ENCODE measurements at regions not wholly inside any gene's neighbourhood (a gene's known extent, or its start where the extent isn't known, plus 50 kb on each side); places are given as distances from the start of the nearest gene placed in this dataset.
A peak's percentile ranks its signal among the peaks of the same experiment; 100 is the strongest.

GRCh38 chr9:82553654-82554366, 509.1 kb downstream of the RASEF start:
- Histone ChIP-seq H3K4me3 (ENCODE audit: low read depth, low read length) (no peak overlapping the region), H3K36me3 (ENCODE audit: control insufficient read depth, insufficient read depth, low read length) (no peaks in the 10 kb centered on the region), H3K27me3 (ENCODE audit: control insufficient read depth, insufficient read depth, low read length) (no peaks in the 10 kb centered on the region)
- TF ChIP-seq CTCF (IDR thresholded peaks at IDR 0.05; ENCODE audit: insufficient read depth, low read length, severe bottlenecking) = no peak
- peak; percentile 40 for FAIRE-seq
- peak; percentile 80 for DNase-seq (ENCODE audit: low read depth)

DNA sequence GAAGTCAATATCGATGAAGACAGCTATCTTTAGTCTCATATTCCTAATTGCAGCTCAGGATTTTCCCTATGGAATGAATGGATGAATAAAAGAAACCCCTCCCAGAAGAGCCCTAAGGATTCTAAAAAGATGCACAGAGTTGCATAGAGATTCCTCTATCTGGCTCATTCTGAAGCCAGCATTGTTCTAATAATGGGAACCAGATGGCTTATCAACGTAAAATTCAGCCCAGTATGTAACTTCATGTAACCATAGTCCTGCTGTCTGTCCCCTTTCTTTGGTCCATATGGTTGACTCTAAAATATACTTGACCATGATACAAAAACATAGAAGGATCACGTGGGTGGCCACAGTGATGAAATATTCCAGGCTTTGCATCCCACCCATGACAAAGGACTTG, 508.6 kb downstream of the RASEF start:
- FAIRE-seq (no peak), DNase-seq (ENCODE audit: low read depth) (no peak)
- no peak for TF ChIP-seq CTCF (IDR thresholded peaks at IDR 0.05; ENCODE audit: insufficient read depth, low read length, severe bottlenecking)
- H3K36me3 ChIP-seq (ENCODE audit: control insufficient read depth, insufficient read depth, low read length) = no peaks in the 10 kb centered on the region
- no peaks in the 10 kb centered on the region for H3K27me3 ChIP-seq (ENCODE audit: control insufficient read depth, insufficient read depth, low read length)
- no peak overlapping the region for H3K4me3 ChIP-seq (ENCODE audit: low read depth, low read length)

DNA sequence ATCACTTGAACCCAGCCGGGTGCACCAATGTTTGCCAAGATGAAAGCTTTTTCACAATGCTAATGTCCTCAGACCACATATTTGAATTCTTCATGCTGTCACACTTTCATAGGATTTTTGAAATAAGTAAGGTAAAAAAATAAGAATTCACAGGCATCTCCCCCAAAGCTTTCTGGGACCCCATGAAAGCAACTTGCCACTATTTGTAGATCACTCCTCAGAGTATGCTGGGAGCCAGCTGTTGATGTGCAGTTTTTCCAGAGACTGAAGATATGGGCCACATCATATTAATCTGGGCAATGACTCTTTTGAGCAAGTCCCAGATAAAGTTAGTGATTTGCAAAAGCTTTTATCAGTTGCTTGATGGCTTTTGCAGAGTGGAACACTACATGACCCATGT, 507.9 kb downstream of the RASEF start:
- Histone ChIP-seq H3K4me3 (ENCODE audit: low read depth, low read length) (no peak overlapping the region), H3K27me3 (ENCODE audit: control insufficient read depth, insufficient read depth, low read length) (no peaks in the 10 kb centered on the region), H3K36me3 (ENCODE audit: control insufficient read depth, insufficient read depth, low read length) (no peaks in the 10 kb centered on the region)
- FAIRE-seq (no peak), DNase-seq (ENCODE audit: low read depth) (no peak)
- TF ChIP-seq CTCF (IDR thresholded peaks at IDR 0.05; ENCODE audit: insufficient read depth, low read length, severe bottlenecking) = no peak

DNA sequence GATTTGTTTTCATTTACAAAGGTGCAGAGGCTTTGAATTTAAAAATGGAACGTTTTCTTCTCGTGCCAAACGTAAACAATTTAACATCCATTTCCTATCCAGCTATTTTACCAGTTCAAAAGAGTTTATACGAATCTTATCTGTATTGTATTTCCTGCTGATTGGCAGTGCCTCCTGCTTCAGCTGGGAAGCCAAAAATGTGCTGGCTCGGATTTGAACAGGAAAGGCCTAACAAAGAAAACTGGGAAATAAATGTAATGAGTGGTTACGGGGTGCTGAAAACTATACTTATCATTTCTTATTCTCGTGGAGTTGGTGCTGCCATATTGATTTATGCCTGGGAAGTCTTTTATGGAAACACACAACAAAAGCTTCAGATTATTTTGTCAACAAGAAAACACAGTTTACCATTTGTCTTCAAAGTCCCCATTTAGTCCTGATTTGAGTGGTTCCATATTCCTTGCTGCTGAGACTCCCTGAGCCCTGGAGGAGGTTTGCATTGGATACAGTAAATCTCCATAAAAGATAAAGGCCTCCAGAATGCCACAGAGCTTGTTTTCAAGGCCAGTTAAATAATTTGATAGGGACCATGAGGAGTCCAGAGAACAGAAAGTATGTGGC, 507.4 kb downstream of the RASEF start:
- no peak for TF ChIP-seq CTCF (IDR thresholded peaks at IDR 0.05; ENCODE audit: insufficient read depth, low read length, severe bottlenecking)
- DNase-seq (ENCODE audit: low read depth) (no peak), FAIRE-seq (no peak)
- Histone ChIP-seq H3K36me3 (ENCODE audit: control insufficient read depth, insufficient read depth, low read length) (no peaks in the 10 kb centered on the region), H3K4me3 (ENCODE audit: low read depth, low read length) (no peak overlapping the region), H3K27me3 (ENCODE audit: control insufficient read depth, insufficient read depth, low read length) (no peaks in the 10 kb centered on the region)

DNA sequence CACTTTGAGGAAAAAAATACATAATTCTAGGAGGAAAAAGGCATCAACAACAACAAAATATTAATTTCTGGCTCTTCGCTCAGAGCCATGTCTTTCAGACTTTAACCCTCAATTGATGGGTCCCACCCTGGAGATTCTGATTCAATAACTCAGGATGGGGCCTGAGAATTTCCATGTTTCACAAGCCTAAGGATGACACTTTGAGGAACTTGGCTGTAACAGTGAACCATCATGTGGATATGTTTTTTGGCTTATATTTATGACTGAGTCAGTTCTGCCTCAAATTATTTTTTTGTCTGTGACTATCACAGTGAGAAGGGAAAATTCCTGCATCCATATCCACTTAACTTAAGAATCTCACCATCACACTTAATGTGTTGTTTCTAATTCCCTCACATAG, 504.6 kb downstream of the RASEF start:
- DNase-seq (ENCODE audit: low read depth) (no peak), FAIRE-seq (no peak)
- no peak for TF ChIP-seq CTCF (IDR thresholded peaks at IDR 0.05; ENCODE audit: insufficient read depth, low read length, severe bottlenecking)
- no peaks in the 10 kb centered on the region for H3K36me3 ChIP-seq (ENCODE audit: control insufficient read depth, insufficient read depth, low read length)
- no peak overlapping the region for H3K4me3 ChIP-seq (ENCODE audit: low read depth, low read length)
- no peaks in the 10 kb centered on the region for H3K27me3 ChIP-seq (ENCODE audit: control insufficient read depth, insufficient read depth, low read length)

Measured in bronchial epithelial cell (primary cell).